ENCODE measurements at regions not wholly inside any gene's neighbourhood (a gene's known extent, or its start where the extent isn't known, plus 50 kb on each side); places are given as distances from the start of the nearest gene placed in this dataset.

DNA sequence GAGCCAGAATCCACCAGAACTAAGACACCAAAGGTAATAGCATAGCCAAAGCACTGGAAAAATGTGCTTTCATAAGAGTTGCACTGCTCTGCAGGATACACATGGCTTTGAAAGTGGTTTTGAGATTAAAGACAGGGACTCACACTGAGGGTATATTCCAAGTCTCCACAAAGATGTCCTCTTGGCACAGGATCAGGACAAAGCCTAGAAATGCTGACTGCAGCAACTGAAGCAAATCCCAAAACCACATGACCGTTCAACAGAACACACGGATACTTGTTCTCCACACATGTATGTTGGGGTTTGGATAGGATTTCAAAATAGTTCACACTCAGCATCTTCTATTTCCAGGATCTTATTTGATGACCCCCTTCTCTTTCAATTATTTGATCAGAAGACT, 364.3 kb upstream of the HSF2 start:
- DNase-seq (ENCODE audit: missing footprints) (no peak), ATAC-seq (no peak)
- intact Hi-C loops (cut with DNase I) = loop anchor here (2.0 to 10.0 kb wide), 4 partner anchors 90 to 604 kb away; no protein-coding TSS in a partner anchor

DNA sequence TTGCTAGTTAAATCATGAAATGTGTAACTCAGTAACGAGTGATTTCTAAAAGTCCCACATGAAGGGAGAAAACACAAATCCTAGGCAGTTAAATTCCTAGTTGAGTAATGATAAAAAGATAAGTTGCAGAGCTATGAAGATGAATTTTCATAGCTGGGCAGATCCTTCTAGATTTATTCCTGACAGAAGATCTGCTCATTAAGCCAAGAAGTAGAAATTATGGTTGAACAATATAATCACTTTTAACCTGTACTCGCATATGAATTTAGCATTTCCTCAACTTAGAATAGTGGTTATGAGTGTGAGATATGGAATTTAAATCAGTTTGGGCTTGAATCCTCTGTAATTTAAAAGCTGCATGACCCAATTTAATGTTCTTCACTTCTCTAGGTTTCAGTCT, 359.2 kb upstream of the HSF2 start:
- ATAC-seq = no peak
- intact Hi-C loops (cut with DNase I) = no loop called here
- no peak for DNase-seq (ENCODE audit: missing footprints)

DNA sequence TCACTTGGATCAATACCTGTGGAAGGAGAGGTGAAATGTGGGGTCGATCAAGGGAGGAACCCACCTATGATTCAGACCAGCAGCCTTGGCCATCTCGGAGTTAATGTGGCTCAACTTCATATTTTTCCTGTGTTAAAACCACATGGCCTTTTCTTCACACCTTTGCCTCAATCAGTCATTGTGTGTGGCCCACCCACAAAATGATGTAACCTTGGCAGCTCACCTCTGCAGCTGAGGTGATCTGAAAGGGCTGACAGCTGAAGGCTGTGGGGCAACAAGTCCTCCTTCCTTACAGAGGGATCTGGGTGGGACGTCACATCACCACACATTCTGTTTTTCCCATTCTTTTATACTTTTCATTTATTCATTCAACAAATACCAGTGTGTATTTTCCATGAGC, 357.1 kb upstream of the HSF2 start:
- no peak for ATAC-seq
- no peak for DNase-seq (ENCODE audit: missing footprints)
- intact Hi-C loops (cut with DNase I) = no loop called here

DNA sequence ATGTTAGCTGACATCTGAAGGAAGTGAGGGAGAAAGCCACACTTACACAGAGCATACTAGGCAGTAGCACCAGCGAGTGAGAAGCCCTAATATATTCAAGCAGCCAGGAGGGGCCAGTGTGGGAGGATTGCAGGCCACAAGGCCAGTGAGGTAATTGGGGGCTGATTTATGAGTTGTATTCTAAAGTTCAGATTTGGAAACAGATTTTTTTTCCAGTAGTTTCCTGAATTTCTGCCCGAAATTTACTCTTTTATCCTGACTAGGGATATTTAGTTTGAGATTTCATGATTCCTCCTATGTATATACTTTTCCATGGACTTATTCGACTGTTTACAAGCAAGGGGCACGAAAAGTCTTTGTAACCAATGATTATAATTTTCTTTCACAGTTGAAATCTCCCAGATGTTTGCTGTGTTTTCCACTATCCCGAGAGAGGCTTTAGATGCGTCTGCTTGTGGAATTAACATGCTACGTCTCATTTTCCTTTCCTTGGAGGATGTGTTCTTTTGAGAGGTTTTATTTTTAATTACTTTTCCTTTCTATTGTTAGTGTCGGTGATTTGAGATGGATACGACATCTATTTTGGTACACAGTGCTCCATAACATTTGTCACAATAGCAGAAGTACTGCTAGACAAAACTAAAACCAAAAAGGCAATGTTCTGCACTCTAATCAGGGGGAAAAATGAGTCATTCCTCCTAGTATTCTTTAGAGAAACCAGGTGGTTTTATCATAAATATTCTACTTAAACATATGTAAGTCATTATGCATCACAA, 356.3 kb upstream of the HSF2 start:
- no peak for DNase-seq (ENCODE audit: missing footprints)
- ATAC-seq = no peak
- intact Hi-C loops (cut with DNase I) = no loop called here

DNA sequence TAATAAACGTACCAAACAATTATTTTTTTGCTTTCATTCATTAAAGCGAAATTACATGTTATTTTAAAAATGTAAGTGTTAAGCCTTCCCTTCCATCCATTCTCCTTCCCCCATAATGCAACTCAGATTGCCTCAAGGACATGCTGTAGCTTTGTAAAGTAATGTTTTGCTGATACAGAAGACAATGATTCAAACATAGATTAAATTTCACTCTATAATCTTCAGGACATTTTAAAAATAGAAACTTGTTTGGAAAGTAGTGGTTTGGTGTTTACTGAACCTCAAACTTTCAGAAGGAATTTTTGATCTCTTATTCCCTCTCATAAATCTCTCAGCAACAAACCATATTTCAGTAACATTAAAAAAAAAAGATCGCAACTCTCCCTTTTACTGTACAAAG, 350.9 kb upstream of the HSF2 start:
- ATAC-seq (no peak), DNase-seq (ENCODE audit: missing footprints) (no peak)
- intact Hi-C loops (cut with DNase I) = no loop called here

DNA sequence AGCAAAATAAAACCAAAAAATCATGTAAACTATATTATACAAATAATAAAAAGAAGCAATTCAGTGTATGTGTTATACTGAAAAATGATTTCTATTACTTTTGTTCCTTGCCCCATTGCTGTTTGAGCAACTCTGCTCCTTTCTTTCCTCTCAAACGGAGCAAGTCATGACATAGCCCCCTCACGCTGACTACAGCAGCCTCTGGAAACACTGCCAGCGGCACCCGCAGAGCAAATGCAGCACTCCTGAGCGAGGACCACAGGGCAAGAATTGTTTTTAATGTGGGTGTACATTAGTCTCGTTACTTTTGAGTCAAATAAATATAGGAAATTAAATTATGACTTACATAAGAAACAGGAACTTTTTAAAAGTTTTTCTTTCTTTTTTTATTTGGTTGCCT, 350.1 kb upstream of the HSF2 start:
- ATAC-seq = no peak
- intact Hi-C loops (cut with DNase I) = no loop called here
- DNase-seq (ENCODE audit: missing footprints) = peak; percentile 70

DNA sequence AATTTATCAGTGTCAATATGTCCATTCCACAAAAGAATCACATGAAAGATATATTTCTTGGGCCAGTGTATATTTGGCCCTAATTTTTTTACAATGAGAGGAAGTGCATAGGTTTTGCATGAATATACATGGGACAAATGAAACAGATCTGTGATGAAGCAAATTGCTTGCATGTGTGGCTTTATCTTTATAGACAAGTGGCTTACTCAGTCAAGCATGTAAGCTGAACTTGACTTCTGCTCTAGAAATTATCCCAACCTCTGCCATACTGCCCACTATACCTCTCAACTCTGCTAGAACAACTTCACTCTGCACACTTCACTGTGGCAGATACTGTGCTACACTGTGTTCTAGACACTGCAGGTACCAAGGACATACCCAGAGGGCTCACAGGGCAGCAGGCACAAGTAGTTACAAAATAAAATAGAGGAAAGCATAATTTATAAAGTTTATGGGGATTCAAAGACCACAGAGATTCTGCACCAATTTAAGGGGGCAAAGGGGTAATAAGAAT, 349.2 kb upstream of the HSF2 start:
- no peak for DNase-seq (ENCODE audit: missing footprints)
- ATAC-seq = no peak
- intact Hi-C loops (cut with DNase I) = loop anchor here (5.0 kb wide), 1 partner anchor 77 kb away; no protein-coding TSS in a partner anchor

DNA sequence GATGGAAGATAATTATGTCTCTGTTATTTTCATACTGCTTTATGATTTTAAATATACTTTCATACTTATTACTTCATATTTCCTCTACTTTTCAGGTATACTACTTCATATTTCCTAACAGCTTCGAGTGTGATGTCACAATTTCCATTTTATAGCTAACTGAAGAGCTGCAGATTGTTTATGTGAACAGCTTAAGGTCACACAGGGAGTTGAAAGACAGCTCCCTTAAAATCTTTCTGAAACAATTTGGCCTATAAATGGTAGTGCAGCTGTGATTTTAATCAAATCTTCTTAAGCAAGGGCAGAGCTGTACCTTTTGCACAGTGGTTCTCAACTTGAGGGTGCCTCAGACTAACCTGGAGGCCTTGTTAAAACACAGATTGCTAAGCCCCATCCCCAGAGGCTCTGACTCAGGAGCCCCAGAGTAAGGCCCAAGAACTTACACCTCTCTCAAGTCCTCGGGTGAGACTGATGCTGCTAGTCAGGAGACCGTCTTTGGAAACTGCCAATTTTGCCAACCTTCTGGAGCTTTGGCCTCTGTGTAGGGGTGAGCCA, 347.0 kb upstream of the HSF2 start:
- DNase-seq (ENCODE audit: missing footprints) = no peak
- no peak for ATAC-seq
- intact Hi-C loops (cut with DNase I) = loop anchor here (5.0 kb wide), 1 partner anchor 75 kb away; no protein-coding TSS in a partner anchor

DNA sequence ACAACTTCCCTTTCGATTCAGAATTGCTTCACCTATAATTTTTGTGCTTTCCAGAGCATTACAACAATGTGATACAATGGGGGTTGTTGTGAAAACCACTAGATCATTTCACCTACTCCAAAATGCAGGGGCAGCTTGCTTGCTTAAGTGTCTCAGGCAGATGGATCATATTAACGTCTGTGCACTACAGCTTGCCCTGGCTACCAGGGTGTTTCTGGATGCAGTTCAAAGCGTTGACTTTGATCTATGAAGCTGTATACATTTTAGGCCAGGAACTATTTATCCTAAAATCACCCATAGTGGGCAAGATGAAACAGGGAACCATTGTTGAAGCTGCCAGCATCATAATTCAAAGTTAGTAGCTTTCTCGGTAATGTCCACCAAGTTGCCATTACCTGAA, 339.5 kb upstream of the HSF2 start:
- intact Hi-C loops (cut with DNase I) = no loop called here
- DNase-seq (ENCODE audit: missing footprints) = no peak
- no peak for ATAC-seq

DNA sequence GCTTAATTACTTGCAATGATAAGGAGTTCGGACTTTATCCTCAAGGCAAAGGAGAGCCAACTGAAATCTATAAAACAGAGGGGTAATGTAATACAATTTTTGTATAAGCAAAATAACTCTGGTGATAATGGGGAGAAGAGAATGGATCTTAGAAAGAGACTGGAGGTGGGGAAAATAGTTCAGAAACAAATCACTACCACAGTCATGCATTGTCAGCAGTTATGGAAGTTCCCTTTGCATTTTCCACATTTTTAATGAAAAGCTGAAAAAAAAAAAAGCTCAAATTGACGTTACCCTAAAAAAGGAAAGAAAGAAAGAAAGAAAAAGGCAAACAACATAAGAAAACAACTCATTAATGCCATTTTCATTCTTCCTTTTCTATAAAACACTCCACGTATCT, 337.6 kb upstream of the HSF2 start:
- intact Hi-C loops (cut with DNase I) = no loop called here
- ATAC-seq = no peak
- no peak for DNase-seq (ENCODE audit: missing footprints)

DNA sequence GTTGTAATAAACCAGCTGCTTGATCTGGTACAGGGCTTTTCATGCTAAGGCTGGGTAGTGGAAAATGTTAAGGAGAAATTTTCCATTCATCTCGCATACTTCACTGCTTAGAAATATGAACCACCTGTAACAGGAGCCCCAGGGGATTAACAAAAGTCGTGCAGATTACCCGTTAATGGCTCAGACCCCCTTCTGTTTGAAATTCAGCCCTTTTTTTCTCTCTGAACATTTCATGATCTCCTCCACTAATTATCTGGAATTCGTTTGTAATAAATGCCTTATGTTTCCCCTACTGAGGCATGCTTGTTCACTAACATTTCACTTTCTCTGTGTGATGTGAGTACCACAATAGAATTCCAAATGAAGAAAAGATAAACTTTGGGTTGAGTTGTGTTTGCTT, 336.4 kb upstream of the HSF2 start:
- DNase-seq (ENCODE audit: missing footprints) (no peak), ATAC-seq (no peak)
- intact Hi-C loops (cut with DNase I) = no loop called here

DNA sequence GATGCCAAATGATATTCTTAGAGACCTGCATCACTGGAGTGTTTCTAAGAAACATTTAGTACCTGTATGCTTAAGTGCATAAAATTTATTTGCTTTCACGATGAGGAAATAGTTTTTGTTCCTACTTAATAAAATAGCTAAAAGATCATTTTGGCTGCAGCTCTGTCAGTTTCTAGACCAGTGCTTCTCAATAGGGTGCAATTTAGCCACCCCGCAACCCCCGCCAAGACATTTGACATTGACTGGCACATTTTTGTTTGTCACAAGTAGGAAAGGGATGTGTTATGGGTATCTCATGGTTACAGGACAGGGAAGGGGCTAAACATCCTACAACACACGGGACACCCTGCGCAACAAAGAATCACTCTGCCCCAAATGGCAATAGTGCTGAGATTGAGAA, 335.7 kb upstream of the HSF2 start:
- no peak for DNase-seq (ENCODE audit: missing footprints)
- intact Hi-C loops (cut with DNase I) = no loop called here
- no peak for ATAC-seq

DNA sequence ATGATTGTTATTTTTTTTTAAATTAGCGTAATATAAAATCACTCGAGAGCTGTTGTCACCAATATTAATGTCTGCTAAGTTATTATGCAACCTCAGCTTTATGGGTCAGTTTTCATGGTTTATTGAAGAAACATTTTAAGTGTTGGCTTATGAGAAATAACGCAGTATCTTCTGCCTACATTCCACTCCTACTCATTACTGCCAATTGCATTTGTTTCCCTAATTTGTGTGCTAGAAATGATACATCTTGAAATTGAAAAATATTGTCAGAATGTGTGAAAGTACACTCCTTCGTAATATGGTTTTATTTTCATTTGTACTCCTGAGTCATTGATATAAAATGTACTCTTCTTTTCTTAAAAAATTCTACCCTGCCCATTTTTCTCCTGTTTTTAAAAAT, 333.3 kb upstream of the HSF2 start:
- intact Hi-C loops (cut with DNase I) = no loop called here
- DNase-seq (ENCODE audit: missing footprints) (no peak), ATAC-seq (no peak)

DNA sequence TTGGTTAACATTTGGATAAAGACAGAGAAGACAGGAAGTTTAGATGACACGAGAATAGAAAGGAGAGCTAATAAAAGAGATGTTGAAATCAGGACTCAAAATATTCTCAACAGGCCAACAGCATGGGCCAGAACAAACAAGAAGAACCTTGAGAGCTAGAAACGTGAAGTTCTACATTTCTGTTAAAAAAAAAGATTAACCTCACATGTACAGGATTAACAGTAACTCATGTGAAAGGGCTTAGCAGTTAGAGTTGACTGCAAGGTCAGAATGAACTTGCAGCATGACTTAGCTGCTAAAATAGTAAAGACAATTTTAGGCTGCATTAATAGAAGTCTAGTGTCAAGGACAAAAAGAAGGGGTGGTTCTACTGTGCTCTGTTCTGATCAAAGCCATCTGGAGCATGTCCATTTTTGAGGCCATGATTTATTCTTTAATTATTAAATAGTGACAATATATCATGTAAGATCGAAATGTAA, 331.1 kb upstream of the HSF2 start:
- no peak for DNase-seq (ENCODE audit: missing footprints)
- intact Hi-C loops (cut with DNase I) = no loop called here
- peak; percentile 26 for ATAC-seq

DNA sequence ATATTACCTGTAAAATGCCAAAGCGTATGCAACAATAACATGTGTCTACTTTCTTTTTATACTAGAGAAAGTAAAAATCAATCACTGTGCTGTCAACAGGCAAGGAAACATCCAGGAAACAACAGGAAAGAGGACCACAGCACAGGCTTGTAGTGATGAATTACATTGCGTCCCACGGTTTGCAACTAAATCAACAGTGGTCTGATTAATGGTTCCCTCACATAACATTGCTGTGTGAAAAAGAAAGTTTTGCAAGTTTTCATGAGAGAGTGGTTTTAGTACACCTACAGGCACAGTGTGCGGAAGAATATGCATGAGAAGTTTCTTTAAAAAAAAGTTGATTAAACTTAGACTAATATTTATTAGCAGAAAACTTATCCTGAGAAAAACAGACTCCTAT, 329.5 kb upstream of the HSF2 start:
- intact Hi-C loops (cut with DNase I) = loop anchor here (5.0 kb wide), 1 partner anchor 42 kb away; no protein-coding TSS in a partner anchor
- ATAC-seq (no peak), DNase-seq (ENCODE audit: missing footprints) (no peak)

DNA sequence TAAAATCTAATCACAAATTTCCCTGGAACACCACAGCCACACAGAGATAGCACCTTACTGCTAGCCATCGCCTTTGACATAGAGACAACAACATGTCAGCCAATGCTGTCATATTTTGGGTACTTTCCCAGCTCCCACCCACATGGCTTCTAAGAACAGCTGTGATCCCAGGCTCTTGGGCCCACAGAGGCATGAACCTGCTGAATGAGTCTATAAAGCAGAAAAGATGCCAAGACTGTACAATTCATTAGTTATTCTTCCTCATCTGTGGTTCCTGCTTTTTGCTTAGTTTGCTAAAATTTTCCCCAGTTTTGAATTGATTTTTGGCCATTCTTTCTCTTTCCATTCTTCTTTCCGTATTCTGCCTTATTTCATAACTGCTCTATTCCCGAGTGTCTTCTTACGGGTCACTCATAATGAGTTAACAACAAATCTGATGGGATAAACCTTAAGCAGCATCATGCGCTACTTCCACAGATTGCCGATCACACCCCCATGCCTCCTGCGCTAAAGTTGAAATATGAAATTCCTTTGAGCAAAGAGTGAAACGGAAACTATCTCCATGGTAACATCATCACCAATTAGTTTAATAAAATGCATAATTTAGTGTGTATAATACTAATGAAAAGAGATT, 327.3 kb upstream of the HSF2 start:
- DNase-seq (ENCODE audit: missing footprints) (no peak), ATAC-seq (peak; percentile 39)
- intact Hi-C loops (cut with DNase I) = loop anchor here (5.0 kb wide), 1 partner anchor 40 kb away; no protein-coding TSS in a partner anchor

DNA sequence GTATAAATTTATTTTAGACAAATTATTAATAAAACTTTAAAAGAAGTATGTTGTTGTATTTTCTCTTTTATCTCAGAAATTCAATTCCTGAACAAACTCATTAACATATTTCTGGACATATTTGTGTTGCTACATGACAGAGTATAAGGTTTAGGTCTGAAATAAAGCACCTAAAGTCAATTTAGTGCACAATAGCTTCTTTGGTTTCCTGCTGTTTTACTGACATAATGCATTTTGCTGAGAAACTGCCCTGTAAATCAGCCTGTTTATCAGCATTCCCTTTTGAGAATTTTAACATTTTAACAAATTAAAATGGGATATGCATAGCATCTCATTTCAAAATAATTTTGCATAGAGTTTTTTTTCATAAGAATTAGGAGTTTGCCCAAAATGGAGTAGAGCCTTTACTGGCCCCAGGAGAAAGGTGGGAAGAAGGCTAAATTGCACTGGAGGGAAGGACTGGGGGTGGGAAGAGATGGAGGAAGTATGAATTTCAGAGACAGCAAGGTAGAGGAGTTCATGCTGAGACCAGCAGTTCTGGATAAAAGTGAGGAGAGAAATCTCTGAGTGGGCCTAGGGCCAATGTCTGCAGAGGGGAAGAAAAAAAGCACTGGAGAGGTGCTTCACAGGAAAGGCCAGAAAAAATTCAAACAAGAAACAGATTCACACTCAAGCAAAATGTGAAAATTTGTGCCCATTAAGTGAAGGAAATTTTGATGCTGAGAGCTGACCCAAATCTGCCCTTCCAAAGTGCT, 324.2 kb upstream of the HSF2 start:
- intact Hi-C loops (cut with DNase I) = no loop called here
- DNase-seq (ENCODE audit: missing footprints) (no peak), ATAC-seq (no peak)

DNA sequence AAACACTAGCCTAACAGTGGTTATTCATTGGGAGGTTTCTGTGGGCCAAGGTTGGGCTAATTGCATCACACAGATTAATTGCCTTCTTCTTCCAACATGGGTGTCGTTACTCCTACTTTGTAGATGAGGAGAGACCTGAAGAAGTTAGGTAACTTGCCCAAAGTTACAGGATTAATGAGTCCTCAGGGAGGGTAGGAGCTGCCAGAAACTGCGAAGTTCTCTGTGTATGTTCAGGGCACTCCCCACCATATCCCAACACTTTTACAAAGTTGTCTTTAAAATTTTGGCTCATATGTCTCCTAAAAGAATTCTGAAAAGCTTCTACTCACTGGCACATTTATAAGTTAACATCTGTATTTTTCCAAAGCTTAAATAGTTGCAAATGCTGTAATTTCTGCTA, 323.5 kb upstream of the HSF2 start:
- ATAC-seq = no peak
- intact Hi-C loops (cut with DNase I) = no loop called here

DNA sequence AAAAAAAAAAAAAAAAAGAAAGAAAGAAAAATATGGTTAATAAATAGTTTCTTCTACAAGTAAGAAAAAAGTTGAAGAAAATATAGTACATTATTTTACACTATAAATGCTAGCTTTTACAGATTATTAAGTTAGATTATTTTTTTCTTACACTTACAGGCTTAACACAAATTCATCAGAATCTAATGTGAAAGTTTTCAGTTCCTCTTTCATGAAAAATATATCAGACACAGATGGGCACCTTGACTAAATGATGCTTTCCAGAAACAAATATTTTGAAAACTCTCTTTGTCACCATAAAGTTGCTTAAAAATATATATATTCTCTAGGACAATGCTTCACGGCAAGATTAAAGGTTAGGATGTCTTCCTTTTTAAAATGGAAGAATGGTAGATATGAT, 321.8 kb upstream of the HSF2 start:
- ATAC-seq = no peak
- intact Hi-C loops (cut with DNase I) = no loop called here

More for the DNA sequence above, 323.5 kb upstream of the HSF2 start:
- DNase-seq (ENCODE audit: missing footprints) = no peak

More for the DNA sequence above, 321.8 kb upstream of the HSF2 start:
- no peak for DNase-seq (ENCODE audit: missing footprints)
